ENCODE measurements at regions not wholly inside any gene's neighbourhood (a gene's known extent, or its start where the extent isn't known, plus 50 kb on each side); places are given as distances from the start of the nearest gene placed in this dataset.

GRCh38 chrX:47776292-47777006 is 60.3 kb upstream of the ZNF81 start:
- no peak for FAIRE-seq
- TF ChIP-seq EZH2 (IDR thresholded peaks at IDR 0.05; ENCODE audit: low read length) = no peak
- TF ChIP-seq, protein P1, sequence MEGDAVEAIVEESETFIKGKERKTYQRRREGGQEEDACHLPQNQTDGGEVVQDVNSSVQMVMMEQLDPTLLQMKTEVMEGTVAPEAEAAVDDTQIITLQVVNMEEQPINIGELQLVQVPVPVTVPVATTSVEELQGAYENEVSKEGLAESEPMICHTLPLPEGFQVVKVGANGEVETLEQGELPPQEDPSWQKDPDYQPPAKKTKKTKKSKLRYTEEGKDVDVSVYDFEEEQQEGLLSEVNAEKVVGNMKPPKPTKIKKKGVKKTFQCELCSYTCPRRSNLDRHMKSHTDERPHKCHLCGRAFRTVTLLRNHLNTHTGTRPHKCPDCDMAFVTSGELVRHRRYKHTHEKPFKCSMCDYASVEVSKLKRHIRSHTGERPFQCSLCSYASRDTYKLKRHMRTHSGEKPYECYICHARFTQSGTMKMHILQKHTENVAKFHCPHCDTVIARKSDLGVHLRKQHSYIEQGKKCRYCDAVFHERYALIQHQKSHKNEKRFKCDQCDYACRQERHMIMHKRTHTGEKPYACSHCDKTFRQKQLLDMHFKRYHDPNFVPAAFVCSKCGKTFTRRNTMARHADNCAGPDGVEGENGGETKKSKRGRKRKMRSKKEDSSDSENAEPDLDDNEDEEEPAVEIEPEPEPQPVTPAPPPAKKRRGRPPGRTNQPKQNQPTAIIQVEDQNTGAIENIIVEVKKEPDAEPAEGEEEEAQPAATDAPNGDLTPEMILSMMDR (optimal IDR thresholded peaks at IDR 0.05 in 1 of 3, IDR thresholded peaks at IDR 0.05 in 1 of 3, conservative IDR thresholded peaks at IDR 0.05 in 1 of 3; ENCODE audit: extremely low read depth in 1 of 3, insufficient read depth in 2 of 3, low read length in 3 of 3) = no peak
- H4K20me1 ChIP-seq (ENCODE audit: control insufficient read depth, extremely low read depth, insufficient read depth, low read length) = no peaks in the 10 kb centered on the region
- no peaks in the 10 kb centered on the region for H3K4me1 ChIP-seq (ENCODE audit: control insufficient read depth, extremely low read depth, insufficient read depth, low read length)
- H3K27ac ChIP-seq (ENCODE audit: control insufficient read depth, insufficient read depth, low read length) = no peak overlapping the region
- H3K4me3 ChIP-seq (ENCODE audit: control insufficient read depth in 2 of 3, extremely low read depth in 1 of 3, insufficient read depth in 2 of 3, low read depth in 1 of 3, low read length in 3 of 3) = no peak overlapping the region
- no peaks in the 10 kb centered on the region for H3K79me2 ChIP-seq (ENCODE audit: control insufficient read depth, insufficient read depth, low read length)
- H3K9me1 ChIP-seq (ENCODE audit: control insufficient read depth, extremely low read depth, insufficient read depth, low read length) = no peaks in the 10 kb centered on the region
- H3K36me3 ChIP-seq (ENCODE audit: control insufficient read depth in 2 of 2, extremely low read depth in 1 of 2, insufficient read depth in 2 of 2, low read length in 2 of 2) = no peaks in the 10 kb centered on the region
- no peak for DNase-seq (ENCODE audit: low read depth, low spot score)
- no peak overlapping the region for H3K4me2 ChIP-seq (ENCODE audit: control insufficient read depth, extremely low read depth, insufficient read depth, low read depth, low read length)
- no peak overlapping the region for H2AFZ ChIP-seq (ENCODE audit: control insufficient read depth, low read length)
- dilution Hi-C loops (cut with MboI; ENCODE audit: extremely low pct_ligation_motif_present, low sequenced_read_pairs) = no loop called here
- H3K9ac ChIP-seq (ENCODE audit: control insufficient read depth, extremely low read depth, insufficient read depth, low read length) = no peak overlapping the region
- H3K9me3 ChIP-seq (ENCODE audit: control insufficient read depth, low read depth, low read length) = no peaks in the 10 kb centered on the region
- no peaks in the 10 kb centered on the region for H3K27me3 ChIP-seq (ENCODE audit: control insufficient read depth, extremely low read depth, insufficient read depth, low read length)

DNA sequence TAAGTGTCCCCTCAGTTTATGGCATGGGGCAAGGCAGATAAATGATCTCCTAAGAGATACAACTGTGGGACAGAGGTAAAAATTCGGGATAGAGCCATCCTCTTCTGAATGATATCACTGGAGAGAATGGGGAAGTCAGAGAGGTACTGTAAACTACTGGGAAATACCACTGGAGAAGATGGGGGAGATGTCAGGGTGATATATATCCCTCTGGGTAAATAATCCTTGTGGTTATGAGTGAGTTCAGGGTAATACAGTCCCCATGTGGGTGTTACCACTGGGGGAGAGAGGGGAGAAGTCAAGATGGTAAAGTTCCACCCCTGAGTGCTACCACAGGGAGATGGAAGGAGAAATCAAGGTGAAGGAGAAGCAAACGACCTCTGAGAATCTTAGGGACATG is 63.9 kb upstream of the ZNF81 start:
- dilution Hi-C loops (cut with MboI; ENCODE audit: extremely low pct_ligation_motif_present, low sequenced_read_pairs) = no loop called here

More for the DNA sequence above, 63.9 kb upstream of the ZNF81 start:
- no peaks in the 10 kb centered on the region for H3K9me3 ChIP-seq (ENCODE audit: control insufficient read depth, low read depth, low read length)
- no peak overlapping the region for H3K4me3 ChIP-seq (ENCODE audit: control insufficient read depth in 2 of 3, extremely low read depth in 1 of 3, insufficient read depth in 2 of 3, low read depth in 1 of 3, low read length in 3 of 3)
- H3K4me1 ChIP-seq (ENCODE audit: control insufficient read depth, extremely low read depth, insufficient read depth, low read length) = no peaks in the 10 kb centered on the region
- H3K79me2 ChIP-seq (ENCODE audit: control insufficient read depth, insufficient read depth, low read length) = no peaks in the 10 kb centered on the region
- no peak overlapping the region for H3K27ac ChIP-seq (ENCODE audit: control insufficient read depth, insufficient read depth, low read length)
- DNase-seq (ENCODE audit: low read depth, low spot score) (no peak), FAIRE-seq (no peak)
- H3K4me2 ChIP-seq (ENCODE audit: control insufficient read depth, extremely low read depth, insufficient read depth, low read depth, low read length) = no peak overlapping the region
- no peaks in the 10 kb centered on the region for H4K20me1 ChIP-seq (ENCODE audit: control insufficient read depth, extremely low read depth, insufficient read depth, low read length)
- H3K27me3 ChIP-seq (ENCODE audit: control insufficient read depth, extremely low read depth, insufficient read depth, low read length) = no peaks in the 10 kb centered on the region
- H2AFZ ChIP-seq (ENCODE audit: control insufficient read depth, low read length) = no peak overlapping the region
- H3K9me1 ChIP-seq (ENCODE audit: control insufficient read depth, extremely low read depth, insufficient read depth, low read length) = no peaks in the 10 kb centered on the region
- no peak for TF ChIP-seq EZH2 (IDR thresholded peaks at IDR 0.05; ENCODE audit: low read length)
- TF ChIP-seq, protein P1 (optimal IDR thresholded peaks at IDR 0.05 in 1 of 3, IDR thresholded peaks at IDR 0.05 in 1 of 3, conservative IDR thresholded peaks at IDR 0.05 in 1 of 3; ENCODE audit: extremely low read depth in 1 of 3, insufficient read depth in 2 of 3, low read length in 3 of 3) = no peak
- no peaks in the 10 kb centered on the region for H3K36me3 ChIP-seq (ENCODE audit: control insufficient read depth in 2 of 2, extremely low read depth in 1 of 2, insufficient read depth in 2 of 2, low read length in 2 of 2)
- no peak overlapping the region for H3K9ac ChIP-seq (ENCODE audit: control insufficient read depth, extremely low read depth, insufficient read depth, low read length)

Measured in keratinocyte (primary cell).